ENCODE measurements at regions not wholly inside any gene's neighbourhood (a gene's known extent, or its start where the extent isn't known, plus 50 kb on each side); places are given as distances from the start of the nearest gene placed in this dataset.

DNA sequence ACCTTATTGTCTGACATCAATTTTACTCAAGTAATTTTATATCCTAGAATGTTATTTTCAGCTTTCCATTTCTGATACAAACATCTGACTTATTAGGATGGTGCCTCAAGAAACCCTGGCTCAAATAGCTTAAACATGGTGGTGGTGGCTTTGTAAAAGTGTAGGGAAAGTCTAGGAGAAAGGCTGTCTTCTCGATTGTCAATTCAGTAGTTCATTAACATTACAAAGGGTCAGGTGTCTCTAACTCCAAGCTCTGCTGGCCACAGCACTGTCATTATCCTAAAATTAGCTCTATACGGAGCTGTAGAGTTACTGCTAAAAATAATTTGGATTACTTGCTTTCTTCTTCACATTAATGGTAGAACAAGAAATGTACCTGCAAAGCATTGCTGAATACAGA lies 1360.1 kb upstream of the CDH6 start:
- Histone ChIP-seq H3K4me1 (ENCODE audit: control insufficient read depth, extremely low read depth, insufficient read depth, low read length) (no peaks in the 10 kb centered on the region), H2AFZ (ENCODE audit: low read depth, low read length) (no peak overlapping the region), H3K36me3 (ENCODE audit: control insufficient read depth in 2 of 2, extremely low read depth in 1 of 2, insufficient read depth in 2 of 2, low read length in 2 of 2) (no peaks in the 10 kb centered on the region), H3K4me3 (replicated peaks in 1 of 3; ENCODE audit: insufficient read depth in 1 of 3, low read depth in 1 of 3, low read length in 3 of 3) (no peak overlapping the region), H3K9me1 (replicated peaks; ENCODE audit: control insufficient read depth, extremely low read depth, insufficient read depth, low read length) (no peaks in the 10 kb centered on the region), H3K9me3 (replicated peaks; ENCODE audit: control insufficient read depth, insufficient read depth, low read length) (no peaks in the 10 kb centered on the region), H3K9ac (replicated peaks; ENCODE audit: extremely low read depth, insufficient read depth, low read length) (no peak overlapping the region), H3K4me2 (ENCODE audit: insufficient read depth, low read length) (no peak overlapping the region), H4K20me1 (replicated peaks; ENCODE audit: control insufficient read depth, extremely low read depth, insufficient read depth, low read length) (no peaks in the 10 kb centered on the region), H3K79me2 (ENCODE audit: control insufficient read depth, insufficient read depth, low read length) (no peaks in the 10 kb centered on the region), H3K27me3 (ENCODE audit: control insufficient read depth in 2 of 2, insufficient read depth in 2 of 2, low read length in 2 of 2) (no peaks in the 10 kb centered on the region), H3K27ac (ENCODE audit: insufficient read depth, low read depth, low read length) (no peak overlapping the region)
- intact Hi-C loops (cut with micrococcal nuclease): no loop called here
- no peak for DNase-seq (ENCODE audit: low read depth, low spot score)
- CTCF ChIA-PET: no interaction called here
- POLR2A ChIA-PET: no interaction called here
- BruUV-seq (replicated peaks): no TSS peak
- TF ChIP-seq FOS (IDR thresholded peaks at IDR 0.05; ENCODE audit: borderline replicate concordance, insufficient read depth, low read length) (no peak), EZH2 (IDR thresholded peaks at IDR 0.05; ENCODE audit: borderline replicate concordance, low read depth, low read length, severe bottlenecking) (no peak), POLR2AphosphoS5 (IDR thresholded peaks at IDR 0.05; ENCODE audit: insufficient read depth, low read depth, low read length) (no peak), GATA2 (IDR thresholded peaks at IDR 0.05; ENCODE audit: insufficient read depth, insufficient read length, low read depth, low read length) (no peak), MYC (IDR thresholded peaks at IDR 0.05; ENCODE audit: low read depth, low read length) (no peak), POLR2A (IDR thresholded peaks at IDR 0.05; ENCODE audit: low read depth, low read length) (no peak), JUN (IDR thresholded peaks at IDR 0.05; ENCODE audit: borderline replicate concordance, insufficient read depth, insufficient read length, low read depth) (no peak)
- TF ChIP-seq, protein P1, sequence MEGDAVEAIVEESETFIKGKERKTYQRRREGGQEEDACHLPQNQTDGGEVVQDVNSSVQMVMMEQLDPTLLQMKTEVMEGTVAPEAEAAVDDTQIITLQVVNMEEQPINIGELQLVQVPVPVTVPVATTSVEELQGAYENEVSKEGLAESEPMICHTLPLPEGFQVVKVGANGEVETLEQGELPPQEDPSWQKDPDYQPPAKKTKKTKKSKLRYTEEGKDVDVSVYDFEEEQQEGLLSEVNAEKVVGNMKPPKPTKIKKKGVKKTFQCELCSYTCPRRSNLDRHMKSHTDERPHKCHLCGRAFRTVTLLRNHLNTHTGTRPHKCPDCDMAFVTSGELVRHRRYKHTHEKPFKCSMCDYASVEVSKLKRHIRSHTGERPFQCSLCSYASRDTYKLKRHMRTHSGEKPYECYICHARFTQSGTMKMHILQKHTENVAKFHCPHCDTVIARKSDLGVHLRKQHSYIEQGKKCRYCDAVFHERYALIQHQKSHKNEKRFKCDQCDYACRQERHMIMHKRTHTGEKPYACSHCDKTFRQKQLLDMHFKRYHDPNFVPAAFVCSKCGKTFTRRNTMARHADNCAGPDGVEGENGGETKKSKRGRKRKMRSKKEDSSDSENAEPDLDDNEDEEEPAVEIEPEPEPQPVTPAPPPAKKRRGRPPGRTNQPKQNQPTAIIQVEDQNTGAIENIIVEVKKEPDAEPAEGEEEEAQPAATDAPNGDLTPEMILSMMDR (IDR thresholded peaks at IDR 0.05; ENCODE audit: extremely low read depth in 1 of 2, insufficient read depth in 1 of 2, low read depth in 1 of 2, low read length in 2 of 2): no peak
- TF ChIP-seq, protein P2, sequence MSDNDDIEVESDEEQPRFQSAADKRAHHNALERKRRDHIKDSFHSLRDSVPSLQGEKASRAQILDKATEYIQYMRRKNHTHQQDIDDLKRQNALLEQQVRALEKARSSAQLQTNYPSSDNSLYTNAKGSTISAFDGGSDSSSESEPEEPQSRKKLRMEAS (IDR thresholded peaks at IDR 0.05; ENCODE audit: insufficient read depth, insufficient read length): no peak
- no peak for FAIRE-seq
- dilution Hi-C loops (cut with MboI; ENCODE audit: extremely low pct_ligation_motif_present, low sequenced_read_pairs): no loop called here

All from endothelial cell of umbilical vein (primary cell).